Panc1 (cell line): ENCODE measurements at regions not wholly inside any gene's neighbourhood (a gene's known extent, or its start where the extent isn't known, plus 50 kb on each side); places are given as distances from the start of the nearest gene placed in this dataset.

Experiments used
- ATAC-seq: fragments of 200-7000 bp; cut with Tn5 transposase; 2 replicates; pipeline ENCODE4 v1.9.1; 2020; ENCODE audit warnings: mild to moderate bottlenecking, moderate library complexity
- BruUV-seq: library from RNA; stranded (reverse); fragments of 400-500 nt; replicated peaks from 2 replicates; lab custom pipeline; 2021; lab: Mats Ljungman, UMichigan
- CTCF ChIA-PET: fragments of 300-600 bp; sonication (Branson Sonifier 250); formaldehyde crosslinking; loops from one replicate; lab custom pipeline; 2022; ENCODE audit warnings: antibody characterized with exemption; lab: Charles Lee
- POLR2A ChIA-PET: fragments of 300-600 bp; sonication (Branson Sonifier 250); formaldehyde crosslinking; loops from one replicate; lab custom pipeline; 2022; ENCODE audit warnings: antibody characterized with exemption; lab: Charles Lee
- DNase-seq: peaks from one replicate; pipeline ENCODE4 v3.0.0-alpha.2; 2010; ENCODE audit warnings: low read depth, low spot score
- H3K27ac ChIP-seq: 2 replicates; pipeline ENCODE4 v1.5.1; 2011; ENCODE audit warnings: mild to moderate bottlenecking, low read length, inconsistent platforms
- H3K27me3 ChIP-seq: fragments of 200-500 bp; sonication (Bioruptor generic); 2 replicates; pipeline ENCODE4 v1.6.0; 2014; ENCODE audit warnings: low read length, inconsistent platforms; ENCODE audit not compliant: control insufficient read depth, insufficient read depth
- H3K36me3 ChIP-seq: fragments of 200-500 bp; sonication (Bioruptor generic); 2 replicates; pipeline ENCODE4 v1.5.1; 2014; ENCODE audit warnings: inconsistent platforms, mild to moderate bottlenecking, low read length, moderate library complexity; ENCODE audit not compliant: control insufficient read depth, insufficient read depth
- H3K4me1 ChIP-seq: 2 replicates; pipeline ENCODE4 v1.5.1; 2011; ENCODE audit warnings: inconsistent platforms, mild to moderate bottlenecking, low read length, moderate library complexity; ENCODE audit not compliant: control insufficient read depth, insufficient read depth
- H3K4me3 ChIP-seq, 2 experiments: 2 replicates each; pipeline ENCODE4 v1.5.1; 2011 to 2012; ENCODE audit warnings: low read depth in 2 of 2, low read length in 2 of 2, mild to moderate bottlenecking in 2 of 2, inconsistent platforms in 1 of 2, moderate library complexity in 1 of 2
- H3K9me3 ChIP-seq: fragments of 200-500 bp; sonication (Bioruptor generic); 2 replicates; pipeline ENCODE4 v1.5.1; 2014; ENCODE audit warnings: low read depth, mild to moderate bottlenecking, inconsistent platforms, low read length, moderate library complexity; ENCODE audit not compliant: control insufficient read depth, insufficient read depth
- CTCF ChIP-seq: fragments of 450-650 bp; IDR thresholded peaks from 2 replicates; pipeline ENCODE4 v1.5.1; 2017; ENCODE audit warnings: mild to moderate bottlenecking
- POLR2AphosphoS5 ChIP-seq: IDR thresholded peaks from 2 replicates; pipeline ENCODE4 v1.6.1; 2012; ENCODE audit warnings: mild to moderate bottlenecking, low read depth, low read length, moderate library complexity
- REST ChIP-seq, 2 experiments: IDR thresholded peaks; 2 replicates each; pipeline ENCODE4 v1.6.1; 2011 to 2012; ENCODE audit warnings: low read depth in 2 of 2, control low read depth in 1 of 2, low read length in 1 of 2, mild to moderate bottlenecking in 1 of 2, moderate library complexity in 1 of 2; ENCODE audit not compliant: insufficient read depth in 1 of 2
- SIN3A ChIP-seq: IDR thresholded peaks from 2 replicates; pipeline ENCODE4 v1.6.1; 2012; ENCODE audit warnings: low read depth, mild to moderate bottlenecking, low read length, moderate library complexity, borderline replicate concordance; ENCODE audit not compliant: insufficient read depth
- TCF7L2 ChIP-seq: IDR thresholded peaks from 2 replicates; pipeline ENCODE4 v1.6.1; 2011; ENCODE audit warnings: mild to moderate bottlenecking, low read depth, low read length, inconsistent platforms
- in situ Hi-C: cut with HindIII; loops from 2 replicates; pipeline ENCODE4 v1.10.0; 2016; ENCODE audit warnings: low sequenced_read_pairs, low pct_unique_long_range_greater_than_20kb
- intact Hi-C: fragments of 100-400 bp; cut with micrococcal nuclease; formaldehyde crosslinking; loops from one replicate; pipeline ENCODE4 v1.10.0; 2022; ENCODE audit not compliant: unreplicated experiment

GRCh38 chr6:139497345-139497961 is 123.0 kb upstream of the CITED2 start:
- ChIA-PET POLR2A (no interaction called here), CTCF (no interaction called here)
- no peaks in the 10 kb centered on the region for H3K36me3 ChIP-seq
- DNase-seq (no peak), ATAC-seq (no peak)
- no peak overlapping the region for H3K4me3 ChIP-seq
- in situ Hi-C loops (no loop called here), intact Hi-C loops (no loop called here)
- no peaks in the 10 kb centered on the region for H3K27me3 ChIP-seq
- no TSS peak for BruUV-seq
- H3K9me3 ChIP-seq: no peaks in the 10 kb centered on the region
- no peaks in the 10 kb centered on the region for H3K4me1 ChIP-seq
- H3K27ac ChIP-seq: no peak overlapping the region
- TF ChIP-seq SIN3A: no peak
- TF ChIP-seq REST (IDR thresholded peaks at IDR 0.05; ENCODE audit: insufficient read depth in 1 of 2, low read depth in 2 of 2, low read length in 1 of 2): no peak
- TF ChIP-seq CTCF: no peak

GRCh38 chr6:139496654-139497344 is 122.4 kb upstream of the CITED2 start:
- Histone ChIP-seq H3K27me3 (no peaks in the 10 kb centered on the region), H3K9me3 (no peaks in the 10 kb centered on the region), H3K36me3 (no peaks in the 10 kb centered on the region), H3K4me1 (no peaks in the 10 kb centered on the region), H3K27ac (no peak overlapping the region), H3K4me3 (no peak overlapping the region)
- POLR2A ChIA-PET: no interaction called here
- BruUV-seq: no TSS peak
- CTCF ChIA-PET: no interaction called here
- intact Hi-C loops (no loop called here), in situ Hi-C loops (no loop called here)
- no peak for ATAC-seq
- TF ChIP-seq CTCF (no peak), SIN3A (no peak), TCF7L2 (no peak), POLR2AphosphoS5 (no peak), REST (IDR thresholded peaks at IDR 0.05; ENCODE audit: insufficient read depth in 1 of 2, low read depth in 2 of 2, low read length in 1 of 2) (no peak)
- DNase-seq: no peak
